Activated CD4-positive, alpha-beta T cell treated with anti-CD3 and anti-CD28 coated beads, Interleukin-2, Interleukin-4, amounts not matched to agents 100 ng/mL and 50 ng/mL, durations not matched to agents 16 hours and 8 hours (primary cell): ENCODE measurements at regions not wholly inside any gene's neighbourhood (a gene's known extent, or its start where the extent isn't known, plus 50 kb on each side); places are given as distances from the start of the nearest gene placed in this dataset.

Source experiments
- DNase-seq: peaks from one replicate; pipeline ENCODE4 v3.0.0-alpha.2; 2020; ENCODE audit warnings: low spot score

DNA sequence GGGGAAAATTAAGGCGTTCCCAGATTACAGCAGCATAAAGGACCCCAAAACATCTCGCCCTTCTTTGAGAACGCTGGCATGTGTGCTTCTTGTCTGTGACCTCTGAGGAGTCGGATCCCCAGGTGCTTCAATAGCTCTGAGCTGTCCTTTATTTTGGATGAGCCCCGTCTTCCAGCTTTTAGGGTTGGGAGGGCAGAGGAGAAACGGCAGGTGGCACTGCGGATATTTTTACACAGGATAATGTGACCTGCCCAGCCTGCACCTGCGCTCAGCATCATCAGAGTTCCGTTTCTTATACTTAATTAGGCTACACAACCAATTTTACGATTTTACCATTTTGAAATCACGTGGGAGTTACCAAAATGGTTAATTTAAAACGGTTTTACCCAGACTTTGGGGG is 147.7 kb upstream of the RPS6KA2 start:
- DNase-seq: no peak

GRCh38 chr6:166774292-166774691 is 147.2 kb upstream of the RPS6KA2 start:
- no peak for DNase-seq

DNA sequence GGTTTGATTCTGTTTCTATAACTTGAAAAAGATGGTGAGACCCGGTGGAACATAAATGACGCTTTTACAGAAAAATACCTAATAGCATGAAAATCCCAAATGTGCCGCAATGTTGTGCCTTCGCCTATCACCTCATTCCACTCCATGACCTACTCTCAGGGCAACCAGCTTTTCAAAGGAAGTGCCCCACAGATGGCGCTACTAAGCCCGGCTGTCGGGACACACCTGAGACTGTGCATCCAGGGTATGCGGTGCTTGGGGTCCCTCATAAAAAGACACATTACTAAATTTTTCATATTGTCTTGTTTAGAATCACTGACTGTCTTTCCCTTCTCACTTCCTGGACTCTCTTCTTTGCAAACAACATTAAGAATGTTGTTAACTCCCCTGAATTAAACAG is 145.5 kb upstream of the RPS6KA2 start:
- no peak for DNase-seq

DNA sequence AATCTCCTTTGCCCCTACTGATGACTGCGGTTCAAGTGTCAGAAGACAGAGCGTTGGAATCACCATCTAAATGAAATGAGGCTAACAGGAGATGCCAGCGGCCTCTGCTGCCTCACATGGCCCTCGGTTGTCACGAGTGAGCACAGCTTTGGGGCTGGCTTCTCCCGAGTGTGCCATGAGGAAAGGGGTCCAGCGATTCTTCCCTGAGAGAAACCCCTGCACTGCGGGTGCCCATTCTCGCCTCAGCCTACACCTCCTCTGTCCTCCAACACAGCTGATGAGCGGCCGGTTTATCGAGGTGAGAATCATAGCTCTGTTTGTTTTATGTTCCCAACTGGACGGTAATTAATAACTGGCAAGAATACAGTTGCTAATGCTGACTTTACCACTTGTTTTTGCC is 144.7 kb upstream of the RPS6KA2 start:
- no peak for DNase-seq

DNA sequence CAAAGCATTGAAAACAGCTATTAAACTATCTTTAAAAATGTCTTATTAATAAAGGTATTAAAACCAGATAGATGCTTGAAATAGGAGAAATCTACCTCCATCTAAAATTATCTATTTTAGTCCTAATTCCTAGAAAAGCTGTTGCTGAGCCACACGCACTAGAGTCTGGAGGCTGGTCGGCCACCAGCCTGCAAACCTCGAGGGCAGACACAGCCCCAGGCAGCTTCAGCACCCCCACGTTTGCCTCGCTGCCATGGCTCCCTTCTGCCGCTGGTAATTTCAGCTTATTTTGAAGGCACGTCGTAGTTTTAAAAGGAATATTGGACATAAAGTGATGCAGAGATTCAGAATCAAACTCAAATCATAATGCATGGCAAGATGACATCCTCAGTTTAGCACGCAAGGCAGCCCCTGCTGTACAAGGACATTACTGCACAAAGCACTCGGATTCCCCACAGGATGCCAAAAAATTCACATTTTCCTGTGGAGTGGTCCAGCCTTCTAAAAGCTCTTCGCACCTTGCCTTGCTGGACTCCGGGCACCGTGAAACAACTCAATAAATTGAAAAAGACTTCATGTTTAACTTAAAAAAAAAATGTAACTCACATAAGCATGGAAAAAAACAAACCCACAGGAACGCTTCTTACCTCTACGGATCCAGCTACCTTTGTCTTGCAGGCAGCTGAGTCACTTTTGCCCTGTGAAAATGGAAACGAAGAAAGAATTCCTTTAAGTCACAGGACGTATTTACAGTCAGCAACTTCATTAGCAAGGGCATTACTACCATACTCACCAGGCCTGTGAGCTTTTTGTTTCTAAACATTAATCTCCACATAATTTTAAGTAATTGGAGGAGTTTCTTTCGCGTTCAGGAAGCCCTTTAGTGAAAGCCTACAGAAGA is 143.4 kb upstream of the RPS6KA2 start:
- no peak for DNase-seq

DNA sequence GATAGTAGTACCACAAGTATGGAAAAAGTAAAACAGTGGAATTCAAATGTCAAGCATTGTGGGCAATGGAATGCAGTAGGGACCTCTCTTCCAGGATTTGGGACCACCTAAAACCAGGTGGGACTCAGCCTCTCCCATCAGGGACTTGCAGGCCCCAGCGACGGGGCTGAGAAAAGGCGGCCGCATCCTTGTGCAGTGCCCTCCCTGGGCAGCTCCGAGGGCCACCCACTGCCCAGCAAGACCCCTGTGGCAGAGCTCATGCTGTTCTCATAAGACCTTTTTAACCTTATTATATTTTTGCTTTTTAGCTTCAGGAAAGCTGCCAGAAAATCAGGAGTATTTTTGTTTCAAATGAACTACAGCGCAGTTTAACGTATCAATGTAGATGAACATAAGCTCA is 142.6 kb upstream of the RPS6KA2 start:
- no peak for DNase-seq

DNA sequence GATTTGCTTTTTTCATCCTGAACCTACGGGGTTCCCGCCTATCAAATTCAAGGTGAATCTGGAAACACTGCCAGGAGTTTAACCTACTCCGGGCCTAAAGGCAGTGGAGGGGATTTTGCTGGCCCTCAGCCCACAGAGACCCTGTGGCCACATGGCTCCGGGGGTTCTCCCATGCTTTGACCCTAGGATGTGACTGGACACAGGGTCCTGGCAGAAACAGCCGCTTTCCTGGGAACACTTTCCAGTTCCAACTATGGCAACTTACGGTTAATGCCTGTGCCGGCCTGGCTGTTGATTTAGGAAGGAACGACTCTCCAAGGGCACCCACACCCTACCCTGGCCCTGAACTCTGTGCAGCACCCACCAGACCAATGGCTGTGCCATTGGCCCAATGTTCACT is 141.7 kb upstream of the RPS6KA2 start:
- DNase-seq: no peak

GRCh38 chr6:166767230-166767629 is 140.2 kb upstream of the RPS6KA2 start:
- no peak for DNase-seq

DNA sequence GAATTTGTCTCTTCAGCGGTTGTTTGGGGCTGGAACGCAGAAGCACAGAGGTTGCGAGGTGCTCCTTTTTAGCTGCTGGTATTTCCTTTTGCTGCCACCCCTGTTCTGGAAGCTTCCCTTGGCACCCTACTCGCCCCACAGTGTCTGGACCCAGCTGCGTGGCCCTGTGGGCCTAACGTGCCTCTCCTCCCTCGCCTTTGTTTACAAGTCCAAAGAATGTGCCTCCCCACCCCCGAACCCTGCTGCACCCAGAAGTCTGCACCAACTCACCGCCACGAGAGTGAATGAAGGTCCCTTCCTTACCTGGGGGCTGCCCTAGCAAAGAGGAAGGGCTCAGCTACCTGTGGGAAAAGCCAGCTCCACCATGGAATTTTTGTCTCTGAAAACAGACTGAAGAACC is 139.7 kb upstream of the RPS6KA2 start:
- no peak for DNase-seq

- DNase-seq: no peak
Observed at GRCh38 chr6:166765234-166765541, 138.1 kb upstream of the RPS6KA2 start.

DNA sequence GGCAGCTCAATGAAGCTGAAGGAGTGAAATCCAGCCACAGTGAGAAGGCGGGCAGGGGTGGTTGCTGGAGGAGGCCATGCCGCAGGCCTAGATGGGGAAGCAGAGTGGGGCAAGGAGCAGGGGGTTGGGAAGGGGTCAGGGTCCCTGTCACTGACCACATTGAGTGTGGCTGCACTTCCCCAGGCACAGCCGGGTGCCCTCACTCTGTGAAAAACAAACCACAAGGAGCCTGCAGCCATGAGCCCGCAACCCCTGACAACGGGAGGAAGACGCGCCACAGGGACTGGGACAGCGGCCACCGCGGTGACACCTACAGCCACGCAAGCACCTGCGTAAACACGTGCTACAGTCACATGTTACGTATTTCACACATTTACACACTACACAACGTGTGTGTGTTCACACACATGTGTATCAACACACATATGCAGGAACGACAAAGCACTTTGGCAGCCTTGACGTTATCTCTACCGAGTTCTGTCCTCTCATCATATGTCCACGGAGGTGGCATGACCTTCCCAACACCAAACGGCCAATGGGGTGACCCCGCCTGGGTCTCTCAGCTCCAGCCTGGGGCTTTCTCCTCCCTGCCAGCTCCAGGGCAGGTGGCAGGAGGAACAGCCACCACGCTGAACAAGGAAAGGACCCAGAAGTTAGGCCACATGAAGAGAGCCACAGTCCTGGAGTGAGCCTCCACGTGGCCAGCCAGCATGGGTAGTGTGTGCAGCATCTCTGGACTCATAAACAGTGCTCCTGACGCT is 137.6 kb upstream of the RPS6KA2 start:
- no peak for DNase-seq

- DNase-seq: no peak
Observed at GRCh38 chr6:166763606-166764472, 136.8 kb upstream of the RPS6KA2 start.

DNA sequence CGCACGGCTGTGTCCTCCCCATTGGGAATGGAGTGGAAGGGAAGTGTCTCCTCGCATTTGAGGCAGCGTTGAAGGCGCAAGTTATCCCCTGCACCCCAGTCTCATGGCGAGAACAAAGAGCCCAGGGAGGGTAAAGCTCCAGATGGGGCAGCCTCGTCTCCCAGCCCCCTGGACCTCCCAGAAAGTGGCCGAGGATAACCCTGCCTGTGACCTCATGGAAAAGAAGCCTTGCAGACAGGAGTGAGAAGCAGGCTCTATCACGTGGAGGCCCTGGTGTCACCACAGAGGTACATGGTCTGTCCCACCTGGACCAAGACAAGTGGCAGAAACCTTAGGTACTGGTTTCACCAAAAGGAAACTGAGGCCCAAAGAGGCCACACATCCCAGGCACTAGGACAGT is 134.8 kb upstream of the RPS6KA2 start:
- no peak for DNase-seq

DNA sequence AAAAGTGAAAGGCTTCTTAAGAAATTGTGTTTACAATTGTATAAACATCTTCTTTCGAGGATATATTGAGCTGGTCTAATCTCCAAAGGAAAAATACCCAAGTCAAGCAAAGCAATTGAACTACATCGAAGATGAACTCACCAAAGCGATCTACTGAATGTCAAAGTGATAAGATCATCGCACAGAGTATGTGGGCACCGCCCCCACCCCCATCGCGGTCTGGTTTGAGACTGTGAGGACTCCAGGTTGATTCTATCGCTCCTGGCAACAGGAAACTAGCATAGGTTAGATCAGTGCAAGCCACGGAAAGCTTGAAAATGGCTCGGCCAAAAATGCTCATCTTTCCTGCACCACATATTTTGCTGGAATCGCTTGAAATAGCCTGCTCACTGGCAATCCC is 133.2 kb upstream of the RPS6KA2 start:
- DNase-seq: peak; percentile 28

DNA sequence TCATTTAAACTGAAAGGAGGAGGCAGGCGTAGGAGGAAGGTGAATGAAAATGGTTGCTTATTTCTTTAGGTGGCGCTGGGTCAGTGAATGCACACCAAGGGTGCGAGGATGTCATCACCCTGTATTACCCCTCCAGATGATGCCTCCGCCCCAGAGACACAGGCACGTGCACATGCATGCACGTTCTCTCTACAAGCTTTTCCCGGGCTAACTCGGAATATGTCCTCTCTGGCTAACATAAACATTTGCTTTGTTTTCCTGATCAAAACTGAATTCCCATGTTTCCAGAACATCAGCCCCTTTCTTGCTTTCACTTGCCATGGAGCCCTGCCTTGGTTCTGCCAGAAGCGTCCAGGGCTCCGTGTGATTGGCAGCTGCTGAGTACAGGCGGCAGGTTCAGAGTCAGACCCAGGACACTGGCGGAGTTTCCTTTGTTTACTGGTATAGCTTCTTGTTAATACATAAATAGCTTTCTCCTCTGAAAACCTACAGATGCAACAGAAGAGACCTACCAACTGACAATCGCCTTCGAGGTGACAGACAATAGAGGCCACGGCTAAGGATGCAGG is 131.2 kb upstream of the RPS6KA2 start:
- DNase-seq: no peak

- no peak for DNase-seq
Observed at GRCh38 chr6:166757232-166758135, 130.4 kb upstream of the RPS6KA2 start.

- DNase-seq: no peak
Observed at GRCh38 chr6:166754218-166755030, 127.4 kb upstream of the RPS6KA2 start.

DNA sequence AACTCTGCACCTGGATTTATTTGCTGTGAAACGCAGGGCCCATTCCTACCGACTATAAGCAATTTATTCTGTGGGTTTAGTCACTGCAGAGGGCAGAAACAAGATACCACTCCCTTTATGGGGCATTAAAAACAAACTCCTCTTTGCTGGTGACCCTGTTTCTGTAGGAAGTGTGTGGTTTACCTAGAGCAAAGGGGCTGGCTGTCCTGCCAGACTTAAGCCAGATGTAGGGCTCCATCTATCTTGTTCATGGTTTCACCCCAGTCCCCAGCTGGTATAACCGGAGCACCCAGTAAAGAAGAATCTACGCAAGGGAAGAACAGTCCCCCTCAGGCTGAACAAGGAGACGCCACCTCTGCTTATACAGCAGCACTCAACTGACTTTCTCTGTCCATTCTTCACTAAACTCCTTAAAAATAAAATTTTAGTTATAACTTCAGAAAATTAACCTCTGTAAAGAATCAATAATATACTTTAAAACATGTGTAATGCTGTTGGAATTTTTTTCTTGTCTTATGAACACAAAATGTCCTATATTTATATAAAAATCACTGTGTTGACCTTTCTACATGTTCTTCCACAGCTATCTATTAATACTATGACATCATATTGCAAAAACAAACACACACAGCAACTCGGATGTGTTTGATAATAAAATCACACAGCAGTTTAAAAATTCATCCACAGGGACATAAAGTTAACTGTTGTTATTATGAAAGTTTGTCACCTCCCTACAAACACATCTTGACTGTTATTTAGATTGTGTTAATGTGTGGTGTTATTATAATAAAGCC is 126.1 kb upstream of the RPS6KA2 start:
- DNase-seq: no peak

- DNase-seq: no peak
Observed at GRCh38 chr6:166752097-166752496, 125.0 kb upstream of the RPS6KA2 start.
